GM19035 (cell line): ENCODE measurements at regions not wholly inside any gene's neighbourhood (a gene's known extent, or its start where the extent isn't known, plus 50 kb on each side); places are given as distances from the start of the nearest gene placed in this dataset.
"Not testable (repeated sequence)": the region's sequence is repeated elsewhere in the genome, so short reads cannot be mapped to it uniquely, and the experiment has no call there.

Experiments used
- ATAC-seq: cut with Tn5 transposase; IDR thresholded peaks from one replicate; pipeline ENCODE4 v1.9.1; 2021; ENCODE audit not compliant: unreplicated experiment

DNA sequence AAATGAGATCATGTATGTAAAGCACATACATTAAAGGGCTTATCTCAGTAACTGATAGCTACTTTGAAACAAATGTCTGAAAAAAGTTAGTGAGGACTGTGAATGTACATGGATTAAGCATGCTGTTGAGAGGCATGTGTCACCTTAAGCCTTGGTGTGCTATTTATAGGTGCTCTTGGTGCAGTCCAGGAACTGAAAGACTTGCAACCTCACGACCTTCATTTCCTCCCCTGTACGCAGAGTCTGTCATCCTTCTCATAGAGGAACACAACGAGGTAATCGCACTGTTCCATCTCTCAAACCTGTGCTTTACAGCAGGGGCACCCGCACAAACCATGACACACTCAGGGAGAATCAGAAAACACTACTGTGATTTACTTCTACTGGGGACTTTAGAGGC lies 65.6 kb downstream of the UFM1 start:
- peak; percentile 98 for ATAC-seq

- ATAC-seq = no peak
These were observed 67.6 kb downstream of the UFM1 start for GRCh38 chr13:38417241-38417640.

DNA sequence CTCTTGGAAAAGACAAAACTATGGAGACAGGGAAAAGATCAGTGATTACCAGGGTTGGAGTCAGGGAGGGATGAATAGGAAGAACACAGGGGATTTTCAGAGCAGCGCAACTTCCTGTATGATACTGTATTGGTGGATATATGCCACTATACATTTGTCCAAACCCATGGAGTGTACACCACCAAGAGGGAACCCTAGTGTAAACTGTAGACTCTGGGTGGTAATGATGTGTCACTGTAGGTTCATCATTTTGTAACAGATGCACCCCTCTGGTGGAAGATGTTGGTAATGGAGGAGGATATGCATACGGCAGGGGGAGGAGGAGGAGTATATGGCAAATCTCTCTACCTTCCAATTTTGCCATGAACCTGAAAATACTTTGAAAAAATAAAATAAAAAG lies 68.1 kb downstream of the UFM1 start:
- ATAC-seq = no peak

- no peak for ATAC-seq
These were observed 68.6 kb downstream of the UFM1 start for GRCh38 chr13:38418286-38418685.

GRCh38 chr13:38419312-38419873 lies 69.7 kb downstream of the UFM1 start:
- ATAC-seq = no peak

- no peak for ATAC-seq
These were observed 72.2 kb downstream of the UFM1 start for GRCh38 chr13:38421590-38422560.

GRCh38 chr13:38429916-38430315 lies 80.3 kb downstream of the UFM1 start:
- ATAC-seq = no peak

GRCh38 chr13:38430796-38431195 lies 81.1 kb downstream of the UFM1 start:
- no peak for ATAC-seq

DNA sequence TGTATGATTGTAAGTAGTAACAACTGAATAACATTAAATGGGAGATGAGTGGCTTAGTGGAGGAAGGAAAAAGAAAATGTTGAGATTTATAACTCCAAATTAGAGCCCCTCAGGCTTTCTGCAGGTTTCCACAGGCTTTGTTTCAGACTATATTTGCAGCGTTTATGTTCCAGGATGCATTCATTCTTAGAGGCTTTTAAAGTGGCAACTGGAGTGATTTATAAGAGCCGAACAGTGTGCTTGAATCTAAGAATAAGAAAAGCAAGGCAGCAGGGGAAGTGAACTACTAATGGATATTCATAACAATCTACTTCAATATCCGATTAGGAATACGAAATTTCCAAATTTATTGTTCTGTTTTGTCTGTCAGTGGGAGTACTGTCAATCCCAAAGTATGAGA lies 91.0 kb downstream of the UFM1 start:
- no peak for ATAC-seq

DNA sequence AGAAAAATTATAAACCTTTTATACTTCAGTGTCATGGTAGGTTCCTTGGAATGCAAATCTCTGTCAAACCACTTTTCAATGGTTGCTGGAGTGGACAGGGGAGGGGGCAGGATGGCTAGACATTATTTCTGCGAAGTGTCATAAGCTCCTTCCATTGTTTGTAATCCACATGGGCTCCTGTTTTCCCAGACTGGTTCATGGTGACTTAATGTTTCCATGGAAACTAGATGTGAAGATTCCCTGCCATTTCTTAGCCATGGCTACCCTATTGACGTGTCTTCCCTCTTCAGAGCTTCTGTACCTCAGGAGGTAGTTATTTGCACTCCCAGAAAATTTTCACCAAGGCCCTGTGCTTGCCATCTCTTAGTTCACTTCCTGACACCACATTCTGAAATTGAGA lies 95.3 kb downstream of the UFM1 start:
- ATAC-seq = no peak

GRCh38 chr13:38452656-38453055 lies 103.0 kb downstream of the UFM1 start:
- no peak for ATAC-seq

DNA sequence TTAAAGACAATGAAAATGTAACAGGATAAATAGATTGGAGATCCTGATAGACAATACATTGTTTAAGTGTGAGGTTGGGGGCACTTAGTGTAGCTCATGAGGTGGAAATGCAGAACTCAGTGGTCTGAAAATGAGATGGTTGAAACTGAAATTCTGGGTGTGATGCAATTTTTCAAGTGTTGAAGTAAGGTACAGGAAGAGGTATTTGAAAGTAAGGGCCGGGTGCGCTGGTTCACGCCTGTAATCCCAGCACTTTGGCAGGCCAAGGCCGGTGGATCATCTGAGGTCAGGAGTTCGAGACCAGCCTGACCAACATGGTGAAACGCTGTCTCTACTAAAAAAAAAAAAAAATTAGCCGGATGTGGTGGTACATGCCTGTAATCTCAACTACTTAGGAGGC lies 113.0 kb downstream of the UFM1 start:
- no peak for ATAC-seq

GRCh38 chr13:38463048-38463447 lies 113.4 kb downstream of the UFM1 start:
- ATAC-seq = no peak

DNA sequence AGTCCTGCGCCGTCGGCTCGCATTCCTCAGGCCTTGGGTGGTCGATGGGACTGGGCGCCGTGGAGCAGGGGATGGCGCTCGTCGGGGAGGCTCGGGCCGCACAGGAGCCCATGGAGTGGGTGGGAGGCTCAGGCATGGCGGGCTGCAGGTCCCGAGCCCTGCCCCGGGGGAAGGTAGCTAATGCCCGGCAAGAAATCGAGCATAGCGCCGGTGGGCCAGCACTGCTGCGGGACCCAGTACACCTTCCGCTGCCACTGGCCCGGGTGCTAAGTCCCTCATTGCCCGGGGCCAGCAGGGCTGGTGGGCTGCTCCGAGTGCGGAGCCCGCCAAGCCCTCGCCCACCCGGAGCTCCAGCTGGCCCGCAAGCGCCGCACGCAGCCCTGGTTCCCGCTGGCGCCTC lies 122.8 kb downstream of the UFM1 start:
- not testable (repeated sequence) for ATAC-seq

DNA sequence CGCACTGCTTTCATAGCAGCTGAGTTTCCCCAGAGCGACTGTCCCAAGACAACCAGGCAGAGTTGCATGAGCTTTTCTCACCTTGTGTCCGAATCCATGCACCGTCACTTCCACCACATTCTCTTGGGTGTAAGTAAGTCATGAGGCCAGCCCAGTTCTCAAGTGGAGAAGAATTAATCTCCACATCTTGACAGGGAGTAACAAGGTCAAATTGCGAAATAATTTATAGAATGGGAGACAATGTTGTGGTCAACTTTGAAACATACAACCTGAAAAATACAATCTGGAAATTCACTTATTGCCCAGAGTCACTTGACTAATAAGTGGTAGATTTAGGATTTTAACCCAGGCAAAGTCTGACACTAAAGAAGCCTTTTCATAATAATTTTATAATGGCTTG lies 123.7 kb downstream of the UFM1 start:
- no peak for ATAC-seq

DNA sequence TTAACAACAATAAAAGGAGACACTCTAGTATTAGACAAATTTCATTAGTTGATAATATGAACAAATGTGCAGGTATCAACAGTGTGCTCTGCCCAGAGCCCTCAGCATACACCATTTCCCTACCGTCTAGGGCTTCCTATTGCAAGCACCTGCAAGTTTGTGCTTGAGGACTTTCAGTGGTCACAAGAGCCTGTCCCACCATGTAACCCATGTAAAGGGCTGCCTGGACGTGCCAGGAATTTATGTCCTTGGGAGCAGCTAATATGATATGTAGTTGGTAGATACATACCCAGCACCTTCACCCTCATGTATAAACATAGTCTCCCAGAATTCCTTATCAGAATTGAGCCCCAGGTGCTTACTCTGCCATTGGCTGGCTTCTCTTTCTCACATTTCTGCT lies 128.0 kb downstream of the UFM1 start:
- ATAC-seq = no peak

- no peak for ATAC-seq
These were observed 134.0 kb downstream of the UFM1 start for GRCh38 chr13:38483623-38484022.

DNA sequence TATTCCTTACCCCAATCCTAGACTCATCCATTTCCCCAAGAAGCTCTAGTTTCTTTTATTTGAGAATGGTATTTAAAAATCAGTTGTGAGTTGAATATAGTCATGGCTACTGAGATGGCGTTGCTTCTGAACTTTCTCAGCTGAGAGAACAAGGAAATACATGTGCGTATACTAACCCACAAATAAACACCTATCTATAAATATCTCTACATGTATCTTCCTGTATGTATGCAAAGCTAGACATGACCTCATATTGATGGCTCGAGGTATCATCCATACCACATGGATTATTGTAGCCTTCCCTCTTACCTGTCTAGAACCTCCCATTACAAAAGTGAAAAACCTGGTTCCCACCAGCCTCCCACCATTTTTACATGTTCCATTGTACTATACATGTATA lies 141.0 kb downstream of the UFM1 start:
- ATAC-seq = no peak

DNA sequence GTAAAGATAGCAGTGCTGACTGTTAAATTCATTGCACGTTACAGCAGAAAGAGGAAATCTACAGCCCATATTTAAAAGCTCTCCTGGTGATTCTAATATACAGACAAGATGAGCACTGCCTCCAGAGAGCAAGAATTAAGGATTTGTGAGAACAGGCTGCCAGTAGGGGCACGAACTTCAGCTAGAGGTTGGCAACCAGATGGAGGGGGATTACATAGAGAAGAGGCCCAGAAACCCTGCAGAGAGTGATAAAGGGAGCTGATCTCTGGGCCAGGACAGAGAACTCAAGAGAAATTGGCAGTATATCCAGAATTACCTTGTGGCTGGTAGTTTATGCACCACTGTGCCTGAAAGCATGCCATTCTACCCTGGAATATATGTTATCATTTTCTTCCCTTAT lies 144.8 kb downstream of the UFM1 start:
- no peak for ATAC-seq

DNA sequence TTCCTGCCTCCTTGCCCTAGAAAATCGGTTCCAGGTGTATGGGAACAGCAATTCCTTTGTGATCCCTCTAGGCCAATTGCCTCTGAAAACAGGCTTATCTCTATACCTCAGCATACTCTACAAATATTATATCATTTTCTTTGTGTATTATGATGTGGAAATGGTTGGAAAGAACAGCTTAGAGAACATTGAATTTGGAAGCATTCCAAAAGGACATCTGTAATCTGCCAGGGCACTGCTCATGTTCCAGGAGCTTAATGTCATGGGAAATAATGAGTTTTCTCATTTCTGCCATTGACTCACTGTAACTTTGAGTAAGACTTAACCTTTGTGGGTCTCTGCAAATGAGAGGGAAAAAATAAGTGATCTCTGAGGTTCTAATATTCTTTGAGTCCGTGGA lies 147.3 kb downstream of the UFM1 start:
- ATAC-seq = no peak

GRCh38 chr13:38498271-38498670 lies 148.6 kb downstream of the UFM1 start:
- ATAC-seq = no peak

- no peak for ATAC-seq
These were observed 164.9 kb downstream of the UFM1 start for GRCh38 chr13:38514575-38514974.

- no peak for ATAC-seq
These were observed 168.5 kb upstream of the FREM2 start for GRCh38 chr13:38518328-38518727.
